IMR-90 (cell line): ENCODE measurements at regions not wholly inside any gene's neighbourhood (a gene's known extent, or its start where the extent isn't known, plus 50 kb on each side); places are given as distances from the start of the nearest gene placed in this dataset.

ENCODE experiments used
- ATAC-seq: fragments of 200-7000 bp; cut with Tn5 transposase; 2 replicates; pipeline ENCODE4 v1.9.1; 2020; ENCODE audit warnings: low read depth, mild to moderate bottlenecking, moderate library complexity
- BruUV-seq: library from RNA; stranded (reverse); fragments of 400-500 nt; replicated peaks from 2 replicates; lab custom pipeline; 2021; lab: Mats Ljungman, UMichigan
- CTCF ChIA-PET: fragments of 300-600 bp; formaldehyde crosslinking; extraction: SDS; loops from one replicate; lab custom pipeline; 2021; ENCODE audit warnings: antibody characterized with exemption; lab: Yijun Ruan, JAX
- POLR2A ChIA-PET: fragments of 300-600 bp; sonication (Branson Sonifier 250); formaldehyde crosslinking; loops from one replicate; lab custom pipeline; 2022; ENCODE audit warnings: antibody characterized with exemption; ENCODE audit not compliant: unreplicated experiment; lab: Charles Lee
- DNase-seq: peaks from one replicate; pipeline ENCODE4 v3.0.0; 2013
- H2AFZ ChIP-seq: replicated peaks from 2 replicates; pipeline ENCODE3; 2013; ENCODE audit warnings: low read length, mild to moderate bottlenecking; ENCODE audit not compliant: poor library complexity
- H2AK5ac ChIP-seq: 2 replicates; pipeline ENCODE4 v1.6.1; 2013; ENCODE audit warnings: low read depth, low read length, inconsistent platforms
- H2AK9ac ChIP-seq: replicated peaks from 2 replicates; pipeline ENCODE3; 2013; ENCODE audit warnings: mild to moderate bottlenecking, low read depth, low read length, moderate library complexity; ENCODE audit not compliant: poor library complexity
- H2BK120ac ChIP-seq: 2 replicates; pipeline ENCODE4 v1.6.1; 2013; ENCODE audit warnings: low read depth, low read length, inconsistent platforms
- H2BK15ac ChIP-seq: 3 replicates; pipeline ENCODE4 v1.6.1; 2013; ENCODE audit warnings: low read depth, low read length, inconsistent platforms
- H2BK20ac ChIP-seq: 2 replicates; pipeline ENCODE4 v1.6.1; 2013; ENCODE audit warnings: low read depth, mild to moderate bottlenecking, inconsistent platforms, low read length, moderate library complexity
- H2BK5ac ChIP-seq: 2 replicates; pipeline ENCODE4 v1.6.1; 2013; ENCODE audit warnings: mild to moderate bottlenecking, low read depth, low read length, inconsistent platforms; ENCODE audit not compliant: poor library complexity, severe bottlenecking
- H3K14ac ChIP-seq: replicated peaks from 2 replicates; pipeline ENCODE4 v1.6.1; 2013; ENCODE audit warnings: low read depth, low read length, inconsistent platforms
- H3K18ac ChIP-seq: 2 replicates; pipeline ENCODE4 v1.6.1; 2013; ENCODE audit warnings: low read depth, low read length, control low read depth
- H3K23ac ChIP-seq: 2 replicates; pipeline ENCODE4 v1.6.1; 2013; ENCODE audit warnings: low read depth, low read length, inconsistent platforms
- H3K27ac ChIP-seq: 2 replicates; pipeline ENCODE4 v1.5.1; 2013; ENCODE audit warnings: mild to moderate bottlenecking, control low read depth, low read length; ENCODE audit not compliant: insufficient read depth
- H3K27me3 ChIP-seq: 2 replicates; pipeline ENCODE4 v1.6.1; 2013; ENCODE audit warnings: low read length; ENCODE audit not compliant: control insufficient read depth, insufficient read depth
- H3K36me3 ChIP-seq: 2 replicates; pipeline ENCODE4 v1.6.1; 2013; ENCODE audit warnings: low read length, mixed read lengths; ENCODE audit not compliant: control insufficient read depth, insufficient read depth
- H3K4ac ChIP-seq: 2 replicates; pipeline ENCODE4 v1.6.1; 2013; ENCODE audit warnings: low read depth, low read length, inconsistent platforms
- H3K4me1 ChIP-seq: 2 replicates; pipeline ENCODE4 v1.6.1; 2013; ENCODE audit warnings: low read length, mixed read lengths; ENCODE audit not compliant: control insufficient read depth, insufficient read depth
- H3K4me2 ChIP-seq: 2 replicates; pipeline ENCODE4 v1.6.1; 2013; ENCODE audit warnings: low read depth, mild to moderate bottlenecking, control low read depth, low read length, moderate library complexity
- H3K4me3 ChIP-seq: 2 replicates; pipeline ENCODE4 v1.5.1; 2013; ENCODE audit warnings: low read depth, mild to moderate bottlenecking, control low read depth, low read length, moderate library complexity; ENCODE audit not compliant: insufficient read depth
- H3K56ac ChIP-seq: 2 replicates; pipeline ENCODE4 v1.6.1; 2013; ENCODE audit warnings: low read length, inconsistent platforms; ENCODE audit not compliant: insufficient read depth; ENCODE audit errors: extremely low read depth
- H3K79me1 ChIP-seq, 2 experiments: 2 replicates each; pipeline ENCODE4 v1.6.1; 2013; ENCODE audit warnings: low read length in 2 of 2, inconsistent platforms in 1 of 2, low read depth in 1 of 2
- H3K9ac ChIP-seq: 2 replicates; pipeline ENCODE4 v1.6.1; 2013; ENCODE audit warnings: low read depth, low read length, control low read depth
- H3K9me1 ChIP-seq: 2 replicates; pipeline ENCODE4 v1.6.1; 2013; ENCODE audit warnings: low read length, inconsistent platforms; ENCODE audit not compliant: insufficient read depth
- H3K9me3 ChIP-seq: 2 replicates; pipeline ENCODE4 v1.6.1; 2013; ENCODE audit warnings: low read length; ENCODE audit not compliant: control insufficient read depth, insufficient read depth
- H4K20me1 ChIP-seq: 2 replicates; pipeline ENCODE4 v1.6.1; 2013; ENCODE audit warnings: low read length, inconsistent platforms; ENCODE audit not compliant: insufficient read depth
- H4K5ac ChIP-seq: 2 replicates; pipeline ENCODE4 v1.6.1; 2013; ENCODE audit warnings: mild to moderate bottlenecking, low read depth, low read length, control low read depth
- H4K8ac ChIP-seq, 2 experiments: 2 replicates each; pipeline ENCODE4 v1.6.1; 2013; ENCODE audit warnings: low read depth in 2 of 2, low read length in 2 of 2, control low read depth in 1 of 2, inconsistent platforms in 1 of 2
- H4K91ac ChIP-seq: 2 replicates; pipeline ENCODE4 v1.6.1; 2013; ENCODE audit warnings: low read depth, low read length, inconsistent platforms; ENCODE audit not compliant: insufficient read depth
- BHLHE40 ChIP-seq: fragments of 150-350 bp; IDR thresholded peaks from 2 replicates; pipeline ENCODE4 v1.6.1; 2016; ENCODE audit warnings: mild to moderate bottlenecking, low read depth, low read length
- CEBPB ChIP-seq: IDR thresholded peaks from 2 replicates; pipeline ENCODE4 v1.6.1; 2012; ENCODE audit warnings: low read depth, low read length, improper control_type of control experiment
- CHD1 ChIP-seq: IDR thresholded peaks from 2 replicates; pipeline ENCODE4 v1.6.1; 2012; ENCODE audit warnings: low read depth, low read length, improper control_type of control experiment
- FOS ChIP-seq: fragments of 150-350 bp; IDR thresholded peaks from 2 replicates; pipeline ENCODE4 v1.6.1; 2016; ENCODE audit warnings: low read depth, low read length
- MAFK ChIP-seq: IDR thresholded peaks from 2 replicates; pipeline ENCODE4 v1.6.1; 2012; ENCODE audit warnings: low read depth, low read length, improper control_type of control experiment
- MAZ ChIP-seq: IDR thresholded peaks from 2 replicates; pipeline ENCODE4 v1.6.1; 2012; ENCODE audit warnings: low read depth, mild to moderate bottlenecking, low read length, improper control_type of control experiment, moderate library complexity, borderline replicate concordance
- MXI1 ChIP-seq: IDR thresholded peaks from 2 replicates; pipeline ENCODE4 v1.6.1; 2012; ENCODE audit warnings: low read depth, mild to moderate bottlenecking, low read length, moderate library complexity, borderline replicate concordance
- NFE2L2 ChIP-seq: fragments of 150-350 bp; IDR thresholded peaks from 2 replicates; pipeline ENCODE4 v1.6.1; 2016; ENCODE audit warnings: low read depth, mild to moderate bottlenecking, low read length
- POLR2A ChIP-seq: IDR thresholded peaks from 2 replicates; pipeline ENCODE4 v1.6.1; 2012; ENCODE audit warnings: mild to moderate bottlenecking, low read depth, low read length
- RAD21 ChIP-seq: IDR thresholded peaks from 2 replicates; pipeline ENCODE4 v1.6.1; 2012; ENCODE audit warnings: low read length, improper control_type of control experiment
- RCOR1 ChIP-seq: IDR thresholded peaks from 2 replicates; pipeline ENCODE4 v1.6.1; 2012; ENCODE audit warnings: mild to moderate bottlenecking, low read length, improper control_type of control experiment; ENCODE audit not compliant: insufficient replicate concordance
- RFX5 ChIP-seq: IDR thresholded peaks from 2 replicates; pipeline ENCODE4 v1.8.0; 2012; ENCODE audit warnings: low read depth, mild to moderate bottlenecking, low read length, moderate library complexity
- SMC3 ChIP-seq: fragments of 150-350 bp; IDR thresholded peaks from 2 replicates; pipeline ENCODE4 v1.6.1; 2016; ENCODE audit warnings: low read depth, mild to moderate bottlenecking, antibody characterized with exemption, low read length, moderate library complexity
- WGBS, 2 experiments: methylation state at CpG; one replicate each; pipeline versions ENCODE4 v1.1.5 to v1.1.7; 2013; ENCODE audit warnings: missing lambda C conversion rate in 2 of 2; ENCODE audit not compliant: insufficient read length in 1 of 2; ENCODE audit errors: extremely low coverage in 2 of 2; 5-methylcytosine and 5-hydroxymethylcytosine counted together
- dilution Hi-C: fragments of 300-500 bp; cut with HindIII; formaldehyde crosslinking; loops from one replicate; pipeline ENCODE4 v1.14.3; 2018; ENCODE audit warnings: low sequenced_read_pairs; ENCODE audit not compliant: unreplicated experiment
- in situ Hi-C: fragments of 300-500 bp; cut with MboI; formaldehyde crosslinking; loops from 3 replicates; pipeline ENCODE4 v1.14.3; 2019; ENCODE audit warnings: low sequenced_read_pairs, inconsistent platforms, mixed read lengths
- intact Hi-C: fragments of 100-400 bp; cut with micrococcal nuclease; formaldehyde crosslinking; loops from 2 replicates; pipeline ENCODE4 v1.10.0; 2022
- TF ChIP-seq, protein P1 (sequence below): fragments of 150-350 bp; IDR thresholded peaks from 2 replicates; pipeline ENCODE4 v1.6.1; 2016; ENCODE audit warnings: low read depth, mild to moderate bottlenecking, low read length, moderate library complexity, borderline replicate concordance
- TF ChIP-seq, protein P2 (sequence below): fragments of 150-350 bp; IDR thresholded peaks from 2 replicates; pipeline ENCODE4 v1.6.1; 2017; ENCODE audit warnings: mild to moderate bottlenecking, antibody characterized with exemption, low read length, low read depth
- TF ChIP-seq, protein P3 (sequence below): conservative IDR thresholded peaks from 2 replicates; pipeline ENCODE4 v1.5.1; 2012; ENCODE audit warnings: mild to moderate bottlenecking, low read depth, low read length, improper control_type of control experiment

DNA sequence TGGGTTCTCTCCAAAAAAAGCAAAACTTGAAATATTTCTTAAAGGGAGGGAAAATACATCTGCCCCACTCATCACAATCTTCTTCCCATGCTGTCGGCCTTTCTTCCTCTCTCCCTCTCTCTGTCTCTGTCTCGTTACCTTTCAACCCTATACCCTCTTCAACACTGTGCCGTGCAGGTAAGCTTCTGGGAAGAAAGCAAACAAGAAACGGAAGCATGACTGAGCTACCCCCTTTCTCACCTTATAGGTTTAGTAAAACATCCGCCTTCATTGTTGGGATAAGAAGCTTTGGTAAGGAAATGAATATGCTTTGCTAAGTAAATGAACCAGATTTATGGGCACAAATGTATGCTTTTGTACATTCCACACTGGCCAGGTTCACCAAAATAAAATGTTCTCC lies 63.0 kb downstream of the TMEM30B start:
- intact Hi-C loops (no loop called here), dilution Hi-C loops (no loop called here), in situ Hi-C loops (no loop called here)
- no peaks in the 10 kb centered on the region for H3K27me3 ChIP-seq
- H3K4me2 ChIP-seq = no peak overlapping the region
- H3K23ac ChIP-seq = peak overlapping the region; percentile 23; the same call in 1 of the 2 replicates
- no CpG with 5 or more reads among the region's 5 CpGs for WGBS, 2 experiments
- H4K20me1 ChIP-seq = no peaks in the 10 kb centered on the region
- H3K9me1 ChIP-seq = peaks cover 10% of the 10 kb centered on the region; the same call in 1 of the 2 replicates
- peak overlapping the region; percentile 74 for H3K18ac ChIP-seq
- ChIA-PET CTCF (no interaction called here), POLR2A (interaction anchor here (0.5 kb wide), 1 partner anchor 496 kb away, joined by 3 read pairs; no protein-coding TSS in a partner anchor)
- H4K5ac ChIP-seq = peak overlapping the region; percentile 56; the same call in 1 of the 2 replicates
- no peak overlapping the region for H3K9ac ChIP-seq
- peak overlapping the region; percentile 68 for H4K91ac ChIP-seq
- peak overlapping the region; percentile 79; the same call in 1 of the 3 replicates for H2BK15ac ChIP-seq
- no peaks in the 10 kb centered on the region for H3K9me3 ChIP-seq
- H3K14ac ChIP-seq = peak overlapping the region; percentile 50
- ATAC-seq = no peak
- BruUV-seq = no TSS peak
- no peaks in the 10 kb centered on the region for H3K79me1 ChIP-seq
- H2AFZ ChIP-seq = no peak overlapping the region
- no peak overlapping the region for H3K56ac ChIP-seq
- H2BK20ac ChIP-seq = peak overlapping the region; percentile 64; the same call in 1 of the 2 replicates
- peak overlapping the region in 1 of 2 experiments; percentile 22; a peak in 1 of 4 replicates for H4K8ac ChIP-seq
- H3K4me1 ChIP-seq = peaks cover 31% of the 10 kb centered on the region
- no peak overlapping the region for H3K4me3 ChIP-seq
- TF ChIP-seq RFX5 (no peak), MAFK (no peak), CEBPB (no peak), RAD21 (no peak), POLR2A (no peak), MAZ (no peak), FOS (no peak), BHLHE40 (no peak), MXI1 (no peak), CHD1 (no peak), RCOR1 (no peak), SMC3 (no peak), NFE2L2 (no peak)
- TF ChIP-seq, protein P1, sequence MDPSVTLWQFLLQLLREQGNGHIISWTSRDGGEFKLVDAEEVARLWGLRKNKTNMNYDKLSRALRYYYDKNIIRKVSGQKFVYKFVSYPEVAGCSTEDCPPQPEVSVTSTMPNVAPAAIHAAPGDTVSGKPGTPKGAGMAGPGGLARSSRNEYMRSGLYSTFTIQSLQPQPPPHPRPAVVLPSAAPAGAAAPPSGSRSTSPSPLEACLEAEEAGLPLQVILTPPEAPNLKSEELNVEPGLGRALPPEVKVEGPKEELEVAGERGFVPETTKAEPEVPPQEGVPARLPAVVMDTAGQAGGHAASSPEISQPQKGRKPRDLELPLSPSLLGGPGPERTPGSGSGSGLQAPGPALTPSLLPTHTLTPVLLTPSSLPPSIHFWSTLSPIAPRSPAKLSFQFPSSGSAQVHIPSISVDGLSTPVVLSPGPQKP = no peak
- TF ChIP-seq, protein P2, sequence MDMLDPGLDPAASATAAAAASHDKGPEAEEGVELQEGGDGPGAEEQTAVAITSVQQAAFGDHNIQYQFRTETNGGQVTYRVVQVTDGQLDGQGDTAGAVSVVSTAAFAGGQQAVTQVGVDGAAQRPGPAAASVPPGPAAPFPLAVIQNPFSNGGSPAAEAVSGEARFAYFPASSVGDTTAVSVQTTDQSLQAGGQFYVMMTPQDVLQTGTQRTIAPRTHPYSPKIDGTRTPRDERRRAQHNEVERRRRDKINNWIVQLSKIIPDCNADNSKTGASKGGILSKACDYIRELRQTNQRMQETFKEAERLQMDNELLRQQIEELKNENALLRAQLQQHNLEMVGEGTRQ = no peak
- TF ChIP-seq, protein P3, sequence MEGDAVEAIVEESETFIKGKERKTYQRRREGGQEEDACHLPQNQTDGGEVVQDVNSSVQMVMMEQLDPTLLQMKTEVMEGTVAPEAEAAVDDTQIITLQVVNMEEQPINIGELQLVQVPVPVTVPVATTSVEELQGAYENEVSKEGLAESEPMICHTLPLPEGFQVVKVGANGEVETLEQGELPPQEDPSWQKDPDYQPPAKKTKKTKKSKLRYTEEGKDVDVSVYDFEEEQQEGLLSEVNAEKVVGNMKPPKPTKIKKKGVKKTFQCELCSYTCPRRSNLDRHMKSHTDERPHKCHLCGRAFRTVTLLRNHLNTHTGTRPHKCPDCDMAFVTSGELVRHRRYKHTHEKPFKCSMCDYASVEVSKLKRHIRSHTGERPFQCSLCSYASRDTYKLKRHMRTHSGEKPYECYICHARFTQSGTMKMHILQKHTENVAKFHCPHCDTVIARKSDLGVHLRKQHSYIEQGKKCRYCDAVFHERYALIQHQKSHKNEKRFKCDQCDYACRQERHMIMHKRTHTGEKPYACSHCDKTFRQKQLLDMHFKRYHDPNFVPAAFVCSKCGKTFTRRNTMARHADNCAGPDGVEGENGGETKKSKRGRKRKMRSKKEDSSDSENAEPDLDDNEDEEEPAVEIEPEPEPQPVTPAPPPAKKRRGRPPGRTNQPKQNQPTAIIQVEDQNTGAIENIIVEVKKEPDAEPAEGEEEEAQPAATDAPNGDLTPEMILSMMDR = no peak
- H3K27ac ChIP-seq = peak overlapping the region; percentile 52; the same call in 1 of the 2 replicates
- DNase-seq = no peak
- H3K36me3 ChIP-seq = no peaks in the 10 kb centered on the region
- no peak overlapping the region for H2BK5ac ChIP-seq
- H2BK120ac ChIP-seq = peak overlapping the region; percentile 79; the same call in 1 of the 2 replicates
- peak overlapping the region; percentile 59; the same call in 1 of the 2 replicates for H3K4ac ChIP-seq
- H2AK5ac ChIP-seq = peak overlapping the region; percentile 81
- H2AK9ac ChIP-seq = no peak overlapping the region
